IgD-negative memory B cell (primary cell): ENCODE measurements at regions not wholly inside any gene's neighbourhood (a gene's known extent, or its start where the extent isn't known, plus 50 kb on each side); places are given as distances from the start of the nearest gene placed in this dataset.
"Not testable (repeated sequence)": the region's sequence is repeated elsewhere in the genome, so short reads cannot be mapped to it uniquely, and the experiment has no call there.

Experiments used
- H3K27ac Mint-ChIP-seq, 3 donors: one replicate each; pipeline ENCODE4 v1.8.0; 2020 to 2022; ENCODE audit warnings: mild to moderate bottlenecking in 3 of 3, mixed read lengths in 3 of 3, moderate library complexity in 1 of 3
- H3K27me3 Mint-ChIP-seq: one replicate; pipeline ENCODE4 v1.8.0; 2021; ENCODE audit warnings: mixed read lengths
- H3K36me3 Mint-ChIP-seq: one replicate; pipeline ENCODE4 v1.8.0; 2020; ENCODE audit warnings: mild to moderate bottlenecking, mixed read lengths
- H3K4me1 Mint-ChIP-seq, 3 donors: one replicate each; pipeline ENCODE4 v1.8.0; 2020 to 2022; ENCODE audit warnings: mixed read lengths in 3 of 3, mild to moderate bottlenecking in 1 of 3
- H3K4me3 Mint-ChIP-seq, 4 donors: one replicate each; pipeline ENCODE4 v1.8.0; 2020 to 2022; ENCODE audit warnings: mild to moderate bottlenecking in 4 of 4, mixed read lengths in 4 of 4, moderate library complexity in 3 of 4
- H3K9me3 Mint-ChIP-seq, 3 donors: one replicate each; pipeline ENCODE4 v1.8.0; 2020 to 2021; ENCODE audit warnings: mixed read lengths in 3 of 3, mild to moderate bottlenecking in 1 of 3

- H3K27me3 Mint-ChIP-seq: peaks cover 2% of the 10 kb centered on the region
- no peaks in the 10 kb centered on the region for H3K4me1 Mint-ChIP-seq
- no peak overlapping the region for H3K27ac Mint-ChIP-seq
- H3K36me3 Mint-ChIP-seq: no peaks in the 10 kb centered on the region
- H3K4me3 Mint-ChIP-seq: no peak overlapping the region
- H3K9me3 Mint-ChIP-seq: no peaks in the 10 kb centered on the region
Measured at GRCh38 chr11:8765294-8765693, 82.7 kb downstream of the RPL27A start.

DNA sequence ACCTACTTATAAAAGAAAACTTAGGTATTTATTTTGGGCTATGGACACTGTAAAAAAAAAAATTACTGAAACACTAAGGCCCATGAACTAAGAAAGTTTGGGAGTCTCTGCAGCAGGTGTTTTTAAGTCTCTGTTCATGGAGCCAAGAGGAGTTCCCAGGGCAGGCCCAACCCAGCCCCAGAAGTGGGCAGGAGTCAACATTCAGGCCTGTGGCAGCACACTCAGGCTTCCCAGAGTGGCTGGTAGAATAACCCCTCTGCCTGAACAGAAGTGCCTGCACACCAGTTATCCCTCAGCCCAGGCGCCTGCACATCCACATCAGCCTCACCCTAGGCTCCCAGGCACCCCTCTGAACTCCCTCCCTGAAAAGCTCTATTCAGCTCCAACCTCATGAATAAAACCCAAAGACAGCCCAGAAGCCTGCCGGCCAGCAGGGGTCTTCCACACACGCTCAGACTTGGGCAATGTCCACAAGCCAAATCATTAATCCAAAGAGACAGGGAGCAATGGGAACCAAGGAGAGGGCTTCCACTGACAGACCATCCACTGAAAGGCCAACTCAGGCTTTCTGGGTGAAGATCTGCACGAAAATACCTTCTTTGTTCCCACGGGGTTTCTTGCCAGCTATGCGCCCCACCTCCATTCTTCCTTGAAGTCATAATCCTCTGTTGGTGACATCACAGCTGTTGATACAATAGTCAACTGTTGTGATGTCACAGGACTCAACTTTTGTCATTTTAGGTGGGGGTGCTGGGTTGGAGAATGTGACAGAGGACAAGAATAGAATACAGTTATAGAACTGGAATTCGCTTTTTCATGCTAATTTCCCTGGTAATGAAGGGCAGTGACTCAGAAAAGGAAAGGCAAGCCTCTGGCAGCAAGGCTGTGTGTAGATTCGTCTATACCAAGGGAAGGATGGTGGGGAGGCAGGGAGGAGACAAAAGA, 83.7 kb downstream of the RPL27A start:
- Mint-ChIP-seq H3K4me1 (no peaks in the 10 kb centered on the region), H3K36me3 (no peaks in the 10 kb centered on the region), H3K27ac (no peak overlapping the region), H3K9me3 (no peaks in the 10 kb centered on the region), H3K27me3 (peaks cover 2% of the 10 kb centered on the region), H3K4me3 (no peak overlapping the region)

- H3K4me1 Mint-ChIP-seq: no peaks in the 10 kb centered on the region
- H3K27me3 Mint-ChIP-seq: peaks cover 2% of the 10 kb centered on the region
- no peak overlapping the region for H3K27ac Mint-ChIP-seq
- no peaks in the 10 kb centered on the region for H3K9me3 Mint-ChIP-seq
- H3K4me3 Mint-ChIP-seq: no peak overlapping the region
- H3K36me3 Mint-ChIP-seq: no peaks in the 10 kb centered on the region
Measured at GRCh38 chr11:8766988-8767374, 84.4 kb downstream of the RPL27A start.

- Mint-ChIP-seq H3K4me1 (no peaks in the 10 kb centered on the region), H3K4me3 (no peak overlapping the region), H3K27ac (no peak overlapping the region), H3K27me3 (peaks cover 3% of the 10 kb centered on the region), H3K36me3 (no peaks in the 10 kb centered on the region), H3K9me3 (no peaks in the 10 kb centered on the region)
Measured at GRCh38 chr11:8767466-8768142, 85.0 kb downstream of the RPL27A start.

DNA sequence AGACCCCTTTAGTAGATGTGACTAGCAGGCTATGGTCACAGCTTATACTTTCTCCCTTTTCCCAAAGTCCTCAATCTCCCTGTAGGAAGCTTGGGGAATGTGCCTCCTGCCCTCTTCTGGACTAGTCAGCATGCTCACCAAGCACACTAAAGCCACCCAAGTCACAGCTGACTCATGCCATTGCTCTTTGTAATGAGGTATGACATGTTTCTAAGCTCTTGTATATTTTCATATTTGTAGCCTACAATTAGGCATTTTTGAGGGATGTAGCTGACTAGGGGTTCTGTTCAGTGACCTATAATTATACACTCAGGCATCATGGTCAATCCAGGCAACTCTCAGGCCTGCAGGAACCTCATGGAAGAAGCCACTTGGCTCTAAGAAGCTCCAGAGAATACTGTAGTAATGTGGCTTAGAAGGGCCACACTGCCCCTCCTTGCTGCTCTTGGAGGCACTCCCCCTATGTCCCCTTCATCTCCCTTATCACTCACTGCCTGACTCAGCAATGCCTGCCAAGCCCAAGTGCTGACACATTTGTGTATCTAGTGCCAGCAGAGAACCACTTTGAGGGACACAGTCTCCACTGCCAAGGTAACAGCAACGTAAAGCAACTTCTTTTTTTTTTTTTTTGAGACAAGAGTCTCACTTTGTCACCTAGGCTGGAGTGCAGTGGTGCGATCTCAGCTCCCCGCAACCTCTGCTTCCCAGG, 86.2 kb downstream of the RPL27A start:
- H3K27ac Mint-ChIP-seq: no peak overlapping the region
- H3K36me3 Mint-ChIP-seq: no peaks in the 10 kb centered on the region
- H3K4me1 Mint-ChIP-seq: no peaks in the 10 kb centered on the region
- peak overlapping the region in 1 of 4 donors; percentile 51 for H3K4me3 Mint-ChIP-seq
- peaks cover 4% of the 10 kb centered on the region for H3K27me3 Mint-ChIP-seq
- H3K9me3 Mint-ChIP-seq: no peaks in the 10 kb centered on the region

- H3K4me1 Mint-ChIP-seq: peaks cover 0 to 4% (median 3%) of the 10 kb centered on the region in 3 donors
- no peak overlapping the region for H3K4me3 Mint-ChIP-seq
- no peak overlapping the region for H3K27ac Mint-ChIP-seq
- peaks cover 2% of the 10 kb centered on the region for H3K27me3 Mint-ChIP-seq
- no peaks in the 10 kb centered on the region for H3K36me3 Mint-ChIP-seq
- no peaks in the 10 kb centered on the region for H3K9me3 Mint-ChIP-seq
Measured at GRCh38 chr11:8772571-8773519, 90.3 kb downstream of the RPL27A start.

DNA sequence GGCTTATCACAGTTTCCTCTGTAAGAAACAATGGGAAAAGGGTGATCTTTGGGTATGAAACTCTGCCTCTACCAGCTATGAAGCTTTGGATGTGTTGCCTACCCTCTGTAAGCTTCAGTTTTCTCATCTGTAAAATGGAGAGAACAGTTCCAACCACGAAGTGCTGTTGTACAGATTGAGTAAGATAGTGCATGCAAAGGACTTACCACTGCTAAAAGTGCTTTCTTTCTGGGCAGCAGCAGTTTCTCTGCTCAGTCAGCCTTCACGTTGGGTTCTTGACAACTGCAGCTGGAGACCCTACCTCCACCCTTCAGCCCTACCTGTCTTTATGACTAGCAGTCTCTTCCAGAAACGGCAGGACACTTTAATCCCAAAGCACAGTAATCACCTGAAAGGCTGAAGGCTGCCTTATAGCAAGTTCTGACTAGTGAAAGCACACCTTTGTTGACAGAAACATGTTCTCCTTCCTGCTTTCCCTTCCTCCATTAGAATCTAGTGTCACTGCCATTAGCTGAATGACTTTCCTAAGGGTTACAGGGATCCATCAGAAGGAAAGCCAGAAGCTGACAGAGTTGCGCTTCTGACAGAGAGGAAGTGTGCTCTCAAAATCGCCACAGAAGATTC, 91.4 kb downstream of the RPL27A start:
- Mint-ChIP-seq H3K9me3 (no peaks in the 10 kb centered on the region), H3K36me3 (no peaks in the 10 kb centered on the region), H3K27ac (peak overlapping the region in 1 of 3 donors; percentile 69), H3K27me3 (peaks cover 5% of the 10 kb centered on the region), H3K4me1 (peaks cover 0 to 5% (median 3%) of the 10 kb centered on the region in 3 donors), H3K4me3 (no peak overlapping the region)

DNA sequence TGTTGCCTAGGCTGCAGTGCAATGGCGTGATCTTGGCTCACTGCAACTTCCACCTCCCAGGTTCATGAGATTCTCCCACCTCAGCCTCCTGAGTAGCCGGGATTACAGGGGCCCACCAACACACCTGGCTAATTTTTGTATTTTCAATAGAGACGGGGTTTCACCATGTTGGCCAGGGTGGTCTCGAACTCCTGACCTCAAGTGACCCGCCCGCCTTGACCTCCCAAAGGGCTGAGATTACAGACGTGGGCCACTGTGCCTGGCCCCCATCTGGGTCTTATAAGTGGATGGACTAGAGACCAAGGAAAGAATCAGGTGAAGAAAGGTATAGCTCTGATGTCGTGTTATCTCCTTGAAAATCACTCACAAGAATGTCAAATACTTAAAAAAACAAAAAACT, 92.3 kb downstream of the RPL27A start:
- not testable (repeated sequence) for H3K27me3 Mint-ChIP-seq, H3K27ac Mint-ChIP-seq, H3K9me3 Mint-ChIP-seq, H3K4me1 Mint-ChIP-seq, H3K4me3 Mint-ChIP-seq, H3K36me3 Mint-ChIP-seq

GRCh38 chr11:8775332-8775731, 92.7 kb downstream of the RPL27A start:
- peaks cover 0 to 5% (median 3%) of the 10 kb centered on the region in 3 donors for H3K4me1 Mint-ChIP-seq
- no peak overlapping the region for H3K27ac Mint-ChIP-seq
- H3K27me3 Mint-ChIP-seq: peaks cover 5% of the 10 kb centered on the region
- H3K9me3 Mint-ChIP-seq: no peaks in the 10 kb centered on the region
- H3K36me3 Mint-ChIP-seq: no peaks in the 10 kb centered on the region
- H3K4me3 Mint-ChIP-seq: no peak overlapping the region

DNA sequence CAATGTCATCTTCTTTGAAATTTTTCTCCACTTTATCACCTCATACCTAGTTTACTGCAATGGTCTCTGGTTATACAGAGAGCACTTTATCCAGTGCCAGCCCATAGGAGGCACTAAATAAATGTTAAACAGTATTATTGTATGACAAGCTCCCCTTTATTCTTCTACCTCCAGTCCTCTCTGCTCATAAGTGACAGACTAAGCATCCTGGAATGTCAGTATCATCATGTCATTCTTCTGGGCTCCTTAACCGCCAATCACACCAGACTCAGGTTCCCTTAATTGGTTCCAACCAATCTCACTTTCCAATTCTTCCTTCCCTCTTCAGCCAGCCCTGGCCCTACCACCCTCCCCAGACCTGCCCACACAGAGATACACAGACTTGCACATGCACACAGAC, 93.1 kb downstream of the RPL27A start:
- Mint-ChIP-seq H3K9me3 (no peaks in the 10 kb centered on the region), H3K27me3 (peaks cover 7% of the 10 kb centered on the region), H3K36me3 (no peaks in the 10 kb centered on the region), H3K4me3 (no peak overlapping the region), H3K4me1 (peaks cover 0 to 5% (median 3%) of the 10 kb centered on the region in 3 donors), H3K27ac (no peak overlapping the region)

- Mint-ChIP-seq H3K4me1 (peaks cover 0 to 5% (median 3%) of the 10 kb centered on the region in 3 donors), H3K36me3 (no peaks in the 10 kb centered on the region), H3K4me3 (no peak overlapping the region), H3K27me3 (peaks cover 10% of the 10 kb centered on the region), H3K9me3 (no peaks in the 10 kb centered on the region), H3K27ac (no peak overlapping the region)
Measured at GRCh38 chr11:8776209-8776608, 93.6 kb downstream of the RPL27A start.

DNA sequence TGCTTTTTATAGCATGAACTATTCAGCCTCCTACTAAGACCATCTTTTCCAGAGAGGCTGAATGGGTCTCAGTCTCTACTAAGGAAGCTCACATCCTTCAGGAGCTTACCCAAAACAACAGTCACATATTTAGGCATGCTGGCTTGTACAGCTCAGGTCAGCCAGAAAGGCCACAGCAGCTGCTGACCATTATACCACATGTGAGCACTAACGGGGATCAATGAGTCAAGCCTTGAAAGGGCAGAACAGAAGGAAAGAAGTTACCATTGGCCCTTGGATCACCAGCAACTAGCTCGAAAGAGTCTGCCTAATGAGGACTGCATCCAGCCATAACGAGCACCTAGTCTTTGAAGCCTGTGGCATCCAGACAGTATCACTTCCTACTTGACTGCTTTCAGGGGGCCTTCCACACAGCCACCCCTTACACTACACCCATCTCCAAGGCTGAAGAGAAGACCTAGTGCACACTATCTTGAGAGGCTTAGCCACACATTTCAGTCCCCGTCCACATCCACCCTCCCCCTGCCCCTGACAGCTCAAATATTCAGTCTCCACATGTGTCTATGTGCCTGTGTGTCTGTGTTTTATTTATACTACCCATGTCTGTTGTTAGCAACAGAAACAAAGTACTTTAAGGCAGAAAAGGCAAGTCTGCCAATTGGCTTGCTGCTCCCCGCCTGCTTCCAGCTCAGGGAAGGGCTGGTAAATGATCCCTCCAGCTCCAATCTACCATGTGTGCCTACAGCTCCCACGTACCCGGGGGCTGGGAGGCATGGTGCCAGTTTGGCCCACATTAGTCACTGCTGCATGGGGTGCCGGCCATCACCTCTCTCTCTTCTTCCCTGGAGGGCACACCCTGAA, 95.5 kb downstream of the RPL27A start:
- peak overlapping the region in 1 of 3 donors; percentile 18 for H3K27ac Mint-ChIP-seq
- H3K27me3 Mint-ChIP-seq: peaks cover 15% of the 10 kb centered on the region
- H3K9me3 Mint-ChIP-seq: no peaks in the 10 kb centered on the region
- no peaks in the 10 kb centered on the region for H3K36me3 Mint-ChIP-seq
- H3K4me1 Mint-ChIP-seq: peaks cover 0 to 5% (median 3%) of the 10 kb centered on the region in 3 donors
- peak overlapping the region in 1 of 4 donors; percentile 53 for H3K4me3 Mint-ChIP-seq

DNA sequence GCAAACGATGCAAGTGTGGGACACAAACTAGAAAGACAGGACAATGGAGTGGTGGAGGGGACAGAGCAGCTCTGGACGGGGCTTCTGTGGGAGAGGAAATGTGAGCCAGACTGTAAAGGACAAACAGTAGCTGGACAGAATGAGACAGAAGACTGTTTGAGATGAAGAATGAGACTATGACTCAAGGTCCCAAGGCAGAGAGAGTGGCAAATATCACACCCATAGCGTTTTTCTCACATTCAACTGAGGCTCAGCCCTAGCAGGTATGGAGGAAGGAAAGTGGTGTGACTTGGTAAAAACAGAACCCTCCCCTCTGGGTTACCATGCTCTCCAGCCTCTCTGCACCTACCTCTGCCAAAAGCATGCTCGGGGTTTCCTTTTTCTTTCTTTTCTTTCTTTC, 96.5 kb downstream of the RPL27A start:
- H3K4me3 Mint-ChIP-seq: no peak overlapping the region
- H3K9me3 Mint-ChIP-seq: no peaks in the 10 kb centered on the region
- peaks cover 15% of the 10 kb centered on the region for H3K27me3 Mint-ChIP-seq
- H3K36me3 Mint-ChIP-seq: no peaks in the 10 kb centered on the region
- peaks cover 0 to 5% (median 3%) of the 10 kb centered on the region in 3 donors for H3K4me1 Mint-ChIP-seq
- no peak overlapping the region for H3K27ac Mint-ChIP-seq
